Endothelial cell of umbilical vein (primary cell): ENCODE measurements at regions not wholly inside any gene's neighbourhood (a gene's known extent, or its start where the extent isn't known, plus 50 kb on each side); places are given as distances from the start of the nearest gene placed in this dataset.

ENCODE experiments used
- BruUV-seq: library from RNA; stranded (reverse); fragments of 400-500 nt; replicated peaks from 2 replicates; lab custom pipeline; 2021; lab: Mats Ljungman, UMichigan
- CTCF ChIA-PET: fragments of 300-600, 350-600 bp; sonication (Branson Sonifier 250); formaldehyde crosslinking; loops from one replicate; lab custom pipeline; 2021; ENCODE audit warnings: antibody characterized with exemption, inconsistent platforms; lab: Charles Lee
- POLR2A ChIA-PET: fragments of 300-600, 350-600 bp; sonication (Branson Sonifier 250); formaldehyde crosslinking; loops from one replicate; lab custom pipeline; 2021; ENCODE audit warnings: antibody characterized with exemption, inconsistent platforms; lab: Charles Lee
- DNase-seq: peaks from one replicate; pipeline ENCODE4 v3.0.0-alpha.2; 2011; ENCODE audit warnings: low read depth, low spot score
- FAIRE-seq: peaks from 2 replicates; lab custom pipeline; 2011; peaks lifted over from hg19 to GRCh38; lab: Jason Lieb, UNC
- H2AFZ ChIP-seq: 2 replicates; pipeline ENCODE4 v1.6.0; 2012; ENCODE audit warnings: low read depth, low read length, control low read depth, inconsistent platforms
- H3K27ac ChIP-seq: 2 replicates; pipeline ENCODE4 v1.5.1; 2011; ENCODE audit warnings: low read depth, mild to moderate bottlenecking, control low read depth, low read length, moderate library complexity; ENCODE audit not compliant: insufficient read depth
- H3K27me3 ChIP-seq, 2 experiments: 2 replicates each; pipeline versions ENCODE4 v1.6.0 to v1.6.1; 2011; ENCODE audit warnings: low read length in 2 of 2, mixed read lengths in 1 of 2; ENCODE audit not compliant: control insufficient read depth in 2 of 2, insufficient read depth in 2 of 2
- H3K36me3 ChIP-seq, 2 experiments: 2 replicates in 1 of 2; 3 replicates in 1 of 2; pipeline ENCODE4 v1.5.1; 2011; ENCODE audit warnings: low read length in 2 of 2, mild to moderate bottlenecking in 1 of 2, moderate library complexity in 1 of 2; ENCODE audit not compliant: control insufficient read depth in 2 of 2, insufficient read depth in 2 of 2; ENCODE audit errors: extremely low read depth in 1 of 2
- H3K4me1 ChIP-seq: 3 replicates; pipeline ENCODE4 v1.5.1; 2011; ENCODE audit warnings: mild to moderate bottlenecking, low read length; ENCODE audit not compliant: control insufficient read depth, insufficient read depth; ENCODE audit errors: extremely low read depth
- H3K4me2 ChIP-seq: 2 replicates; pipeline ENCODE4 v1.6.1; 2011; ENCODE audit warnings: low read length, control low read depth, mixed read lengths; ENCODE audit not compliant: insufficient read depth
- H3K4me3 ChIP-seq, 3 experiments: fragments of 200-600 bp in 1 of 3; sonication (generic), shearing (Covaris generic) in 1 of 3; replicated peaks in 1 of 3; 2 replicates each; pipeline ENCODE4 v1.5.1; 2011 to 2016; ENCODE audit warnings: control low read depth in 3 of 3, low read length in 3 of 3, mild to moderate bottlenecking in 2 of 3, inconsistent platforms in 1 of 3, low read depth in 1 of 3, moderate library complexity in 1 of 3; ENCODE audit not compliant: insufficient read depth in 1 of 3
- H3K79me2 ChIP-seq: 2 replicates; pipeline ENCODE4 v1.6.0; 2012; ENCODE audit warnings: low read length, inconsistent platforms; ENCODE audit not compliant: control insufficient read depth, insufficient read depth
- H3K9ac ChIP-seq: replicated peaks from 2 replicates; pipeline ENCODE3; 2011; ENCODE audit warnings: low read length, control low read depth; ENCODE audit not compliant: insufficient read depth; ENCODE audit errors: extremely low read depth
- H3K9me1 ChIP-seq: replicated peaks from 3 replicates; pipeline ENCODE4 v1.6.0; 2011; ENCODE audit warnings: mild to moderate bottlenecking, low read length; ENCODE audit not compliant: control insufficient read depth, insufficient read depth; ENCODE audit errors: extremely low read depth
- H3K9me3 ChIP-seq: replicated peaks from 2 replicates; pipeline ENCODE4 v1.5.1; 2012; ENCODE audit warnings: low read length, inconsistent platforms; ENCODE audit not compliant: control insufficient read depth, insufficient read depth
- H4K20me1 ChIP-seq: replicated peaks from 2 replicates; pipeline ENCODE3; 2011; ENCODE audit warnings: mild to moderate bottlenecking, low read length; ENCODE audit not compliant: control insufficient read depth, insufficient read depth; ENCODE audit errors: extremely low read depth
- CTCF ChIP-seq, 2 donors: IDR thresholded peaks; 1 replicate in 1 of 2; 2 replicates in 1 of 2; pipeline ENCODE4 v1.5.1; 2011; ENCODE audit warnings: low read length in 2 of 2, mild to moderate bottlenecking in 2 of 2, moderate library complexity in 2 of 2, control low read depth in 1 of 2, inconsistent platforms in 1 of 2, low read depth in 1 of 2; ENCODE audit not compliant: insufficient read depth in 1 of 2; ENCODE audit errors: extremely low read depth in 1 of 2
- EZH2 ChIP-seq: IDR thresholded peaks from 2 replicates; pipeline ENCODE4 v1.6.1; 2012; ENCODE audit warnings: borderline replicate concordance, low read depth, mild to moderate bottlenecking, moderate library complexity, low read length, inconsistent platforms; ENCODE audit not compliant: severe bottlenecking
- FOS ChIP-seq: IDR thresholded peaks from 2 replicates; pipeline ENCODE4 v1.6.1; 2011; ENCODE audit warnings: mild to moderate bottlenecking, low read length, moderate library complexity, borderline replicate concordance; ENCODE audit not compliant: insufficient read depth
- GATA2 ChIP-seq: IDR thresholded peaks from 2 replicates; pipeline ENCODE4 v1.7.0; 2011; ENCODE audit warnings: low read depth, mild to moderate bottlenecking, moderate library complexity, mixed read lengths, low read length; ENCODE audit not compliant: insufficient read length, insufficient read depth
- JUN ChIP-seq: IDR thresholded peaks from 2 replicates; pipeline ENCODE4 v1.6.1; 2011; ENCODE audit warnings: borderline replicate concordance, low read depth; ENCODE audit not compliant: insufficient read length, insufficient read depth
- MAX ChIP-seq: IDR thresholded peaks from 2 replicates; pipeline ENCODE4 v1.6.1; 2011; ENCODE audit not compliant: insufficient read depth, insufficient read length
- MYC ChIP-seq: IDR thresholded peaks from one replicate; pipeline ENCODE4 v1.6.1; 2011; ENCODE audit warnings: mild to moderate bottlenecking, low read depth, low read length
- POLR2A ChIP-seq: IDR thresholded peaks from 2 replicates; pipeline ENCODE4 v1.6.1; 2012; ENCODE audit warnings: low read depth, mild to moderate bottlenecking, control low read depth, low read length
- POLR2AphosphoS5 ChIP-seq: IDR thresholded peaks from 2 replicates; pipeline ENCODE4 v1.6.1; 2012; ENCODE audit warnings: low read depth, mild to moderate bottlenecking, control low read depth, low read length, moderate library complexity; ENCODE audit not compliant: insufficient read depth
- dilution Hi-C: fragments of 300-500 bp; cut with MboI; formaldehyde crosslinking; loops from one replicate; pipeline ENCODE4 v1.15.0; 2019; ENCODE audit warnings: low sequenced_read_pairs; ENCODE audit not compliant: extremely low pct_ligation_motif_present
- intact Hi-C: fragments of 100-400 bp; cut with micrococcal nuclease; formaldehyde crosslinking; loops from one replicate; pipeline ENCODE4 v1.10.0; 2022

GRCh38 chr5:158147227-158147626 lies 288.3 kb upstream of the CLINT1 start:
- Histone ChIP-seq H3K4me2 (no peak overlapping the region), H3K9ac (no peak overlapping the region), H3K4me3 (no peak overlapping the region), H3K79me2 (no peaks in the 10 kb centered on the region), H3K9me3 (no peaks in the 10 kb centered on the region), H3K4me1 (no peaks in the 10 kb centered on the region), H2AFZ (no peak overlapping the region), H3K9me1 (no peaks in the 10 kb centered on the region), H3K27ac (no peak overlapping the region), H3K27me3 (no peaks in the 10 kb centered on the region), H3K36me3 (no peaks in the 10 kb centered on the region), H4K20me1 (no peaks in the 10 kb centered on the region)
- ChIA-PET POLR2A (no interaction called here), CTCF (interaction anchor here (1.6 kb wide), 1 partner anchor 72 kb away, joined by 6 read pairs; no protein-coding TSS in a partner anchor)
- dilution Hi-C loops (no loop called here), intact Hi-C loops (no loop called here)
- FAIRE-seq (no peak), DNase-seq (no peak)
- TF ChIP-seq POLR2AphosphoS5 = no peak
- TF ChIP-seq POLR2A = no peak
- TF ChIP-seq MAX = no peak
- no peak for TF ChIP-seq MYC
- TF ChIP-seq FOS = no peak
- no peak for TF ChIP-seq JUN
- TF ChIP-seq CTCF (IDR thresholded peaks at IDR 0.05; ENCODE audit: extremely low read depth in 1 of 2, insufficient read depth in 1 of 2, low read depth in 1 of 2, low read length in 2 of 2) = no peak
- no peak for TF ChIP-seq EZH2
- no peak for TF ChIP-seq GATA2
- BruUV-seq = no TSS peak
